IMR-90 (cell line): ENCODE measurements at regions not wholly inside any gene's neighbourhood (a gene's known extent, or its start where the extent isn't known, plus 50 kb on each side); places are given as distances from the start of the nearest gene placed in this dataset.
A peak's percentile ranks its signal among the peaks of the same experiment; 100 is the strongest.

Source experiments
- ATAC-seq: fragments of 200-7000 bp; cut with Tn5 transposase; 2 replicates; pipeline ENCODE4 v1.9.1; 2020; ENCODE audit warnings: low read depth, mild to moderate bottlenecking, moderate library complexity
- BruUV-seq: library from RNA; stranded (reverse); fragments of 400-500 nt; replicated peaks from 2 replicates; lab custom pipeline; 2021; lab: Mats Ljungman, UMichigan
- CTCF ChIA-PET: fragments of 300-600 bp; formaldehyde crosslinking; extraction: SDS; loops from one replicate; lab custom pipeline; 2021; ENCODE audit warnings: antibody characterized with exemption; lab: Yijun Ruan, JAX
- POLR2A ChIA-PET: fragments of 300-600 bp; sonication (Branson Sonifier 250); formaldehyde crosslinking; loops from one replicate; lab custom pipeline; 2022; ENCODE audit warnings: antibody characterized with exemption; ENCODE audit not compliant: unreplicated experiment; lab: Charles Lee
- DNase-seq: peaks from one replicate; pipeline ENCODE4 v3.0.0; 2013
- H2AFZ ChIP-seq: replicated peaks from 2 replicates; pipeline ENCODE3; 2013; ENCODE audit warnings: low read length, mild to moderate bottlenecking; ENCODE audit not compliant: poor library complexity
- H2AK5ac ChIP-seq: 2 replicates; pipeline ENCODE4 v1.6.1; 2013; ENCODE audit warnings: low read depth, low read length, inconsistent platforms
- H2AK9ac ChIP-seq: replicated peaks from 2 replicates; pipeline ENCODE3; 2013; ENCODE audit warnings: mild to moderate bottlenecking, low read depth, low read length, moderate library complexity; ENCODE audit not compliant: poor library complexity
- H2BK120ac ChIP-seq: 2 replicates; pipeline ENCODE4 v1.6.1; 2013; ENCODE audit warnings: low read depth, low read length, inconsistent platforms
- H2BK15ac ChIP-seq: 3 replicates; pipeline ENCODE4 v1.6.1; 2013; ENCODE audit warnings: low read depth, low read length, inconsistent platforms
- H2BK20ac ChIP-seq: 2 replicates; pipeline ENCODE4 v1.6.1; 2013; ENCODE audit warnings: low read depth, mild to moderate bottlenecking, inconsistent platforms, low read length, moderate library complexity
- H2BK5ac ChIP-seq: 2 replicates; pipeline ENCODE4 v1.6.1; 2013; ENCODE audit warnings: mild to moderate bottlenecking, low read depth, low read length, inconsistent platforms; ENCODE audit not compliant: poor library complexity, severe bottlenecking
- H3K14ac ChIP-seq: replicated peaks from 2 replicates; pipeline ENCODE4 v1.6.1; 2013; ENCODE audit warnings: low read depth, low read length, inconsistent platforms
- H3K18ac ChIP-seq: 2 replicates; pipeline ENCODE4 v1.6.1; 2013; ENCODE audit warnings: low read depth, low read length, control low read depth
- H3K23ac ChIP-seq: 2 replicates; pipeline ENCODE4 v1.6.1; 2013; ENCODE audit warnings: low read depth, low read length, inconsistent platforms
- H3K27ac ChIP-seq: 2 replicates; pipeline ENCODE4 v1.5.1; 2013; ENCODE audit warnings: mild to moderate bottlenecking, control low read depth, low read length; ENCODE audit not compliant: insufficient read depth
- H3K27me3 ChIP-seq: 2 replicates; pipeline ENCODE4 v1.6.1; 2013; ENCODE audit warnings: low read length; ENCODE audit not compliant: control insufficient read depth, insufficient read depth
- H3K36me3 ChIP-seq: 2 replicates; pipeline ENCODE4 v1.6.1; 2013; ENCODE audit warnings: low read length, mixed read lengths; ENCODE audit not compliant: control insufficient read depth, insufficient read depth
- H3K4ac ChIP-seq: 2 replicates; pipeline ENCODE4 v1.6.1; 2013; ENCODE audit warnings: low read depth, low read length, inconsistent platforms
- H3K4me1 ChIP-seq: 2 replicates; pipeline ENCODE4 v1.6.1; 2013; ENCODE audit warnings: low read length, mixed read lengths; ENCODE audit not compliant: control insufficient read depth, insufficient read depth
- H3K4me2 ChIP-seq: 2 replicates; pipeline ENCODE4 v1.6.1; 2013; ENCODE audit warnings: low read depth, mild to moderate bottlenecking, control low read depth, low read length, moderate library complexity
- H3K4me3 ChIP-seq: 2 replicates; pipeline ENCODE4 v1.5.1; 2013; ENCODE audit warnings: low read depth, mild to moderate bottlenecking, control low read depth, low read length, moderate library complexity; ENCODE audit not compliant: insufficient read depth
- H3K56ac ChIP-seq: 2 replicates; pipeline ENCODE4 v1.6.1; 2013; ENCODE audit warnings: low read length, inconsistent platforms; ENCODE audit not compliant: insufficient read depth; ENCODE audit errors: extremely low read depth
- H3K79me1 ChIP-seq, 2 experiments: 2 replicates each; pipeline ENCODE4 v1.6.1; 2013; ENCODE audit warnings: low read length in 2 of 2, inconsistent platforms in 1 of 2, low read depth in 1 of 2
- H3K9ac ChIP-seq: 2 replicates; pipeline ENCODE4 v1.6.1; 2013; ENCODE audit warnings: low read depth, low read length, control low read depth
- H3K9me1 ChIP-seq: 2 replicates; pipeline ENCODE4 v1.6.1; 2013; ENCODE audit warnings: low read length, inconsistent platforms; ENCODE audit not compliant: insufficient read depth
- H3K9me3 ChIP-seq: 2 replicates; pipeline ENCODE4 v1.6.1; 2013; ENCODE audit warnings: low read length; ENCODE audit not compliant: control insufficient read depth, insufficient read depth
- H4K20me1 ChIP-seq: 2 replicates; pipeline ENCODE4 v1.6.1; 2013; ENCODE audit warnings: low read length, inconsistent platforms; ENCODE audit not compliant: insufficient read depth
- H4K5ac ChIP-seq: 2 replicates; pipeline ENCODE4 v1.6.1; 2013; ENCODE audit warnings: mild to moderate bottlenecking, low read depth, low read length, control low read depth
- H4K8ac ChIP-seq, 2 experiments: 2 replicates each; pipeline ENCODE4 v1.6.1; 2013; ENCODE audit warnings: low read depth in 2 of 2, low read length in 2 of 2, control low read depth in 1 of 2, inconsistent platforms in 1 of 2
- H4K91ac ChIP-seq: 2 replicates; pipeline ENCODE4 v1.6.1; 2013; ENCODE audit warnings: low read depth, low read length, inconsistent platforms; ENCODE audit not compliant: insufficient read depth
- CEBPB ChIP-seq: IDR thresholded peaks from 2 replicates; pipeline ENCODE4 v1.6.1; 2012; ENCODE audit warnings: low read depth, low read length, improper control_type of control experiment
- MXI1 ChIP-seq: IDR thresholded peaks from 2 replicates; pipeline ENCODE4 v1.6.1; 2012; ENCODE audit warnings: low read depth, mild to moderate bottlenecking, low read length, moderate library complexity, borderline replicate concordance
- RCOR1 ChIP-seq: IDR thresholded peaks from 2 replicates; pipeline ENCODE4 v1.6.1; 2012; ENCODE audit warnings: mild to moderate bottlenecking, low read length, improper control_type of control experiment; ENCODE audit not compliant: insufficient replicate concordance
- WGBS, 2 experiments: methylation state at CpG; one replicate each; pipeline versions ENCODE4 v1.1.5 to v1.1.7; 2013; ENCODE audit warnings: missing lambda C conversion rate in 2 of 2; ENCODE audit not compliant: insufficient read length in 1 of 2; ENCODE audit errors: extremely low coverage in 2 of 2; 5-methylcytosine and 5-hydroxymethylcytosine counted together
- dilution Hi-C: fragments of 300-500 bp; cut with HindIII; formaldehyde crosslinking; loops from one replicate; pipeline ENCODE4 v1.14.3; 2018; ENCODE audit warnings: low sequenced_read_pairs; ENCODE audit not compliant: unreplicated experiment
- in situ Hi-C: fragments of 300-500 bp; cut with MboI; formaldehyde crosslinking; loops from 3 replicates; pipeline ENCODE4 v1.14.3; 2019; ENCODE audit warnings: low sequenced_read_pairs, inconsistent platforms, mixed read lengths
- intact Hi-C: fragments of 100-400 bp; cut with micrococcal nuclease; formaldehyde crosslinking; loops from 2 replicates; pipeline ENCODE4 v1.10.0; 2022

DNA sequence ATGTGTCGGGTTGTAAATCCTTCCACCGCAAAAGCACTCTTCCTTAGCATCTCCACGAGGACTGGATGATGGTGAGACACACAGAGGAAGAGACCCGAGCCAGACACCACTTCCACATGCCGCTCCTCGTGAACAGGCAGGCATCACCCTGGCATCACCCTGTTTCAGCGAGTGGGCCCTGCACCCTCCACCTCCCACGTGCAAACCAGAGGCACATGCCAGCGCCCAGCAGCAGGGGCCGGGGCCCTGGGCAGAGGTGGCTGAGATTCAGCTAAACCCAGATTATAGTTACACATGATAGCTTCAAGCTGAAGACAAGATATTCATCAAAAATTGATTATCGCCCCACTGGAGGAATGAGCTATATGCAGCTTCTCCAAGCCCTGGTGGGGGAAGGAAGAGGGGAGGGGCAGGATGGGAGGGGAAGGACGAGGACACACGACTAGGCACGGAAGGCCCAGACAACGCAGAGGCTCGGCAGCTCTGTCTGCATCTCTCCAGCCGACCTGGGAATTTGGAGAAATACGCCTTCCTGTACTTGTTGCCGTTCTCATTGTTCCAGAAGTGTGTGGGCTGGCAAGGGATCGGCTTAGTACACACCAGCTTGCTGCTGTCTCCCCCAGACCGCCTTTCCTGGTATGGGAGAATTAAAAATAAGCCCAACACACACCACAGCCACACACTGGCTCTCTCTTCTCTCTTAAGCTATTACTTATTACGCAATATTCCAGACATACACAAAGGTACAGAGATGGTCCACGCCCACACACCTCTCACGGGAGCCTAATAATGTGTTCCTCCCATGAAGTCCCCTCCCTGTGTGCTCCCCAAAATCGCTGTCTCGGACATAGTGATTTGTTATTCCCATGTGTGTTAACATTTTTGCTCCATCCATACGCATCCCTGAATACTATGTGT, 50.4 kb upstream of the ZNF354A start:
- no peak overlapping the region for H4K91ac ChIP-seq
- H3K4me1 ChIP-seq, result no peaks in the 10 kb centered on the region
- H2AK9ac ChIP-seq, result no peak overlapping the region
- in situ Hi-C loops (no loop called here), intact Hi-C loops (no loop called here), dilution Hi-C loops (no loop called here)
- no peak for TF ChIP-seq MXI1
- TF ChIP-seq CEBPB, result peak; percentile 71
- no peak for TF ChIP-seq RCOR1
- H2BK5ac ChIP-seq, result no peak overlapping the region
- H3K4me3 ChIP-seq, result no peak overlapping the region
- H3K18ac ChIP-seq, result no peak overlapping the region
- H2BK120ac ChIP-seq, result no peak overlapping the region
- no peak overlapping the region for H4K8ac ChIP-seq
- CTCF ChIA-PET, result no interaction called here
- no peaks in the 10 kb centered on the region for H3K79me1 ChIP-seq
- no peak for DNase-seq
- no peak overlapping the region for H2BK20ac ChIP-seq
- 57% methylated on average over 3 of the region's 27 CpGs; no CpG with 5 or more reads in 1 of the 2 experiments for WGBS, 2 experiments
- no peaks in the 10 kb centered on the region for H3K9me1 ChIP-seq
- ATAC-seq, result no peak
- H3K4me2 ChIP-seq, result no peak overlapping the region
- POLR2A ChIA-PET, result no interaction called here
- H4K20me1 ChIP-seq, result no peaks in the 10 kb centered on the region
- H2AK5ac ChIP-seq, result no peak overlapping the region
- H2BK15ac ChIP-seq, result no peak overlapping the region
- no peak overlapping the region for H3K4ac ChIP-seq
- H2AFZ ChIP-seq, result no peak overlapping the region
- BruUV-seq, result no TSS peak
- no peaks in the 10 kb centered on the region for H3K36me3 ChIP-seq
- H3K14ac ChIP-seq, result no peak overlapping the region
- H3K27me3 ChIP-seq, result no peaks in the 10 kb centered on the region
- no peak overlapping the region for H3K9ac ChIP-seq
- H4K5ac ChIP-seq, result no peak overlapping the region
- H3K27ac ChIP-seq, result no peak overlapping the region
- H3K23ac ChIP-seq, result no peak overlapping the region
- H3K9me3 ChIP-seq, result peaks cover 37% of the 10 kb centered on the region
- no peak overlapping the region for H3K56ac ChIP-seq
